GM12864 (cell line): ENCODE measurements at regions not wholly inside any gene's neighbourhood (a gene's known extent, or its start where the extent isn't known, plus 50 kb on each side); places are given as distances from the start of the nearest gene placed in this dataset.
"Not testable (repeated sequence)": the region's sequence is repeated elsewhere in the genome, so short reads cannot be mapped to it uniquely, and the experiment has no call there.

Experiments used
- DNase-seq: peaks from one replicate; pipeline ENCODE4 v3.0.0-alpha.2; 2011; ENCODE audit warnings: low read depth
- H3K4me3 ChIP-seq: 2 replicates; pipeline ENCODE4 v1.5.1; 2011; ENCODE audit warnings: mild to moderate bottlenecking, low read depth, low read length, control low read depth
- TF ChIP-seq, protein P1 (sequence below): IDR thresholded peaks from 2 replicates; pipeline ENCODE4 v1.5.1; 2011; ENCODE audit warnings: low read depth, mild to moderate bottlenecking, moderate library complexity, low read length, control low read depth, inconsistent platforms; ENCODE audit errors: missing control alignments

GRCh38 chr12:67096533-67097318 lies 172.4 kb upstream of the CAND1 start:
- TF ChIP-seq, protein P1, sequence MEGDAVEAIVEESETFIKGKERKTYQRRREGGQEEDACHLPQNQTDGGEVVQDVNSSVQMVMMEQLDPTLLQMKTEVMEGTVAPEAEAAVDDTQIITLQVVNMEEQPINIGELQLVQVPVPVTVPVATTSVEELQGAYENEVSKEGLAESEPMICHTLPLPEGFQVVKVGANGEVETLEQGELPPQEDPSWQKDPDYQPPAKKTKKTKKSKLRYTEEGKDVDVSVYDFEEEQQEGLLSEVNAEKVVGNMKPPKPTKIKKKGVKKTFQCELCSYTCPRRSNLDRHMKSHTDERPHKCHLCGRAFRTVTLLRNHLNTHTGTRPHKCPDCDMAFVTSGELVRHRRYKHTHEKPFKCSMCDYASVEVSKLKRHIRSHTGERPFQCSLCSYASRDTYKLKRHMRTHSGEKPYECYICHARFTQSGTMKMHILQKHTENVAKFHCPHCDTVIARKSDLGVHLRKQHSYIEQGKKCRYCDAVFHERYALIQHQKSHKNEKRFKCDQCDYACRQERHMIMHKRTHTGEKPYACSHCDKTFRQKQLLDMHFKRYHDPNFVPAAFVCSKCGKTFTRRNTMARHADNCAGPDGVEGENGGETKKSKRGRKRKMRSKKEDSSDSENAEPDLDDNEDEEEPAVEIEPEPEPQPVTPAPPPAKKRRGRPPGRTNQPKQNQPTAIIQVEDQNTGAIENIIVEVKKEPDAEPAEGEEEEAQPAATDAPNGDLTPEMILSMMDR: no peak
- H3K4me3 ChIP-seq: no peak overlapping the region
- DNase-seq: no peak

DNA sequence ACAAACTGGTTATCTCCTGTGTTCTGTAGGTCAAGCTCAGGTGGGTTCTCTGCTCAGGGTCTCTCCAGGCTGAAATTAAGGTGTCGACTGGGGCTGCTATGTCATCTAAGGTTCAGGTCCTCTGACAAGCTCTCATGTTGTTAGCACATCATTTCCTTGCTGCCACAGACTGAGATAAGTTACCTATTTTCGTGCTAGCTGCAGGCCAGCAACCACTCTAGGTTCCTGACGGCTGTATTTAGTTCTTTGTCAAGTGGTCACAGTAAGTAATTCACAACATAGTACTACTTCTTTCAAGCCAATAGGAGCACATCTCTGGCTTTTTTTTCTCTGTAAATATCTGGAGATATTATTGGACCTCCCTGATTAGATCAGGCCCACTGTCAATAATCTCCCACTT lies 169.3 kb upstream of the CAND1 start:
- H3K4me3 ChIP-seq: no peak overlapping the region
- DNase-seq: no peak
- TF ChIP-seq, protein P1: no peak

- no peak for DNase-seq
- no peak overlapping the region for H3K4me3 ChIP-seq
- TF ChIP-seq, protein P1: no peak
Observed at GRCh38 chr12:67103521-67103920, 165.6 kb upstream of the CAND1 start.

DNA sequence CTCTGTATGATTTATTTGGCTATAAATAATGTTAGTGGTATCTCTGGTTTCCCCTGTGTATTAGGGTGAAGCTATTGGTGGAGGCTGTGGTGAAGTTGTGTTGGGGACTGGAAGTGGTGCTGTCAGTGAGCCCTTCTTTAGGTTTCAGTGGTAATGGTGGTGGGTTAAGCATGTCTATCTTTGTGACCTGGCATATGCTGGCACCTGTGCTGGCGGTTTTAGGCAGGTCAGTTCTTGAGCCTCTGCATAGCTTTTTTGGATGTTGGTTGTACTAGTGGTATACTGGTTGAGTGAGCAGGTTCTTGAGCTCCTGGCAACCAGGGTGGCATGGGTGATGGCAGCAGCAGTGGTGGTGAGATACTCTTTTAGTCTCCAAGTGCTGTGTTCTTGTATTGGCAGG lies 161.9 kb upstream of the CAND1 start:
- H3K4me3 ChIP-seq: no peak overlapping the region
- DNase-seq: no peak
- TF ChIP-seq, protein P1: no peak

DNA sequence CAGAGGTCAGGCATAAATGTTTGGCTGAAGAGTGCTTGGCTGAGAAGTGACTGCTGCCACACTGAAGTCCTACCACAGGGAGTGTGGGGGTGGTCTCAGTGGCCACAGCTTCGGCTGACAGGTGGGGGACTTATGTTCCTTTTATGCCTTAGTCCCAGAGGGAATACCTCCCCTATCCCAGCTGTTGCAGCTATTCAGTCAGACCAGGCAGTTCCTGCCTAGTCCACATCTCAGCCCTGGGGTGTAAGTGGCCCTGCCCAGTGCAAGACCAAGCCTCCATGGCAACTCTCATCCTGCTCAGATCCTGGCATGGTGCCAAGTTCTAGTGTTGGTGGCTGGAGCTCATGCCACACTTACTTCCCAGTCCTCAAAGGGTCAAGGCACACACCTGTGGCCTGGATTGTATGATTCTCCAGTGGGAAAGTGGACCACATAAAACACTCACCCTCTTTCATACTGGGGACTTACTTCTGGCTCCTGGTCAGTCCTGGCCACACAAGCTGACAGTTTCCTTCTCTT lies 161.3 kb upstream of the CAND1 start:
- TF ChIP-seq, protein P1: no peak
- H3K4me3 ChIP-seq: no peak overlapping the region
- no peak for DNase-seq

DNA sequence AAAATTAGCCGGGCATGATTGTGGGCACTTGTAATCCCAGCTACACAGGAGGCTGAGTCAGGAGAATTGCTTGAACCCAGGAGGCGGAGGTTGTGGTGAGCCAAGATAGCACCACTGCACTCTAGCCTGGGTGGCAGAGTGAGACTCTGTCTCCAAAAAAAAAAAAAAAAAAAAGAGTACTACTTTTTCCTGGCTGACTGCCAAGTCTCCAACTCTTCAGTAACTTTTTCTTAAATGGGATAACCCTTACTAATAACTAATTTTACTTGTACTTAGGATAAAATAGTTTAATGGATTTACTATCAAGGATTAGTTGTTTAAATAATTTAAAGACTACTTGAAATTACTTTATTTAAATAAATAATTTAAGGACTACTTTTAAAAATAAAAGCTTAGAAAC lies 158.8 kb upstream of the CAND1 start:
- not testable (repeated sequence) for H3K4me3 ChIP-seq, DNase-seq

DNA sequence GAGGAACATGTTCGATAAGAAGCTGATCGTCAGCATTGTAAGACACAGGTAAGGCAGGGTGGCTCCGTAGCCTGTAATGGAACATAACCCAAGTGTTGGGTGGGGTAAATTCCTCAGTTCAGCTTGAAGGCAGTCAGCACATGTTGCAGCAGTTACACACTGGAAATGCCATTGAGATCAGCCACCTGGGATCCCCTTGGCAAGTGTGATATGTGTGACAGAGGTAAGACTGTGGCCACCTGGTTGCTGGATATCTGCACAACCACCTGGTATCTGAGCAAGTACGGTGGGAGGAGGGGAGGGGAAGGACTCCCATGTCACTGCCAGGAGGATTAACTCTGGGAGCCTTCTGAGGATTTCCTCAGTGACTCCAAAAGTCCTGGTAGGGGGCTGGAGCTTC lies 158.0 kb upstream of the CAND1 start:
- H3K4me3 ChIP-seq: no peak overlapping the region
- TF ChIP-seq, protein P1: no peak
- DNase-seq: no peak
